ENCODE measurements at regions not wholly inside any gene's neighbourhood (a gene's known extent, or its start where the extent isn't known, plus 50 kb on each side); places are given as distances from the start of the nearest gene placed in this dataset.
"Not testable (repeated sequence)": the region's sequence is repeated elsewhere in the genome, so short reads cannot be mapped to it uniquely, and the experiment has no call there.

GRCh38 chr9:95570646-95571045, 53.9 kb upstream of the PTCH1 start:
- H3K27ac Mint-ChIP-seq: no peak overlapping the region
- Histone ChIP-seq H3K4me1 (ENCODE audit: control insufficient read depth in 1 of 2, insufficient read depth in 2 of 2, low read length in 2 of 2) (no peaks in the 10 kb centered on the region), H3K27me3 (ENCODE audit: control insufficient read depth in 2 of 2, insufficient read depth in 2 of 2, low read length in 2 of 2) (peaks cover 2 to 23% of the 10 kb centered on the region in 2 donors), H3K79me2 (ENCODE audit: insufficient read depth, low read length) (no peaks in the 10 kb centered on the region), H3K27ac (ENCODE audit: low read depth in 1 of 2, low read length in 2 of 2) (no peak overlapping the region), H3K4me3 (replicated peaks in 1 of 3; ENCODE audit: low read depth in 2 of 3, low read length in 3 of 3) (no peak overlapping the region), H2AFZ (ENCODE audit: insufficient read depth, low read depth, low read length, poor library complexity, severe bottlenecking) (no peak overlapping the region), H3K36me3 (replicated peaks in 1 of 2; ENCODE audit: control insufficient read depth in 1 of 2, insufficient read depth in 2 of 2, low read length in 2 of 2) (no peaks in the 10 kb centered on the region), H3K9ac (ENCODE audit: insufficient read depth, low read length, poor library complexity, severe bottlenecking) (no peak overlapping the region), H3K9me3 (replicated peaks in 1 of 2; ENCODE audit: control insufficient read depth in 1 of 2, insufficient read depth in 1 of 2, low read length in 2 of 2) (peaks cover 5 to 8% of the 10 kb centered on the region in 2 donors), H4K20me1 (ENCODE audit: insufficient read depth, low read length) (no peaks in the 10 kb centered on the region), H3K4me2 (replicated peaks; ENCODE audit: extremely low read depth, low read length, poor library complexity, severe bottlenecking) (no peak overlapping the region)
- 40% methylated on average over 10 of the region's 11 CpGs for WGBS (ENCODE audit: insufficient coverage)
- TF ChIP-seq CTCF (IDR thresholded peaks at IDR 0.05): no peak
- peaks cover 18 to 21% (median 20%) of the 10 kb centered on the region in 3 donors for H3K27me3 Mint-ChIP-seq (ENCODE audit: low read depth in 3 of 3)
- H3K4me1 Mint-ChIP-seq: peaks cover 4% of the 10 kb centered on the region
- peaks cover 0 to 7% (median 5%) of the 10 kb centered on the region in 7 donors for H3K9me3 Mint-ChIP-seq
- intact Hi-C loops (cut with micrococcal nuclease): no loop called here
- H3K36me3 Mint-ChIP-seq: no peaks in the 10 kb centered on the region
- no peak overlapping the region for H3K4me3 Mint-ChIP-seq
- no peak for DNase-seq

- Mint-ChIP-seq H3K9me3 (peaks cover 0 to 7% (median 5%) of the 10 kb centered on the region in 7 donors), H3K4me3 (peak overlapping the region in 1 of 2 donors; percentile 63), H3K36me3 (no peaks in the 10 kb centered on the region), H3K4me1 (peaks cover 4% of the 10 kb centered on the region), H3K27me3 (ENCODE audit: low read depth in 3 of 3) (peaks cover 19 to 22% (median 21%) of the 10 kb centered on the region in 3 donors), H3K27ac (no peak overlapping the region)
- H3K36me3 ChIP-seq (replicated peaks in 1 of 2; ENCODE audit: control insufficient read depth in 1 of 2, insufficient read depth in 2 of 2, low read length in 2 of 2): no peaks in the 10 kb centered on the region
- no peaks in the 10 kb centered on the region for H4K20me1 ChIP-seq (ENCODE audit: insufficient read depth, low read length)
- intact Hi-C loops (cut with micrococcal nuclease): no loop called here
- peaks cover 2 to 23% of the 10 kb centered on the region in 2 donors for H3K27me3 ChIP-seq (ENCODE audit: control insufficient read depth in 2 of 2, insufficient read depth in 2 of 2, low read length in 2 of 2)
- 9% methylated on average over 16 of the region's 22 CpGs for WGBS (ENCODE audit: insufficient coverage)
- peaks cover 5 to 8% of the 10 kb centered on the region in 2 donors for H3K9me3 ChIP-seq (replicated peaks in 1 of 2; ENCODE audit: control insufficient read depth in 1 of 2, insufficient read depth in 1 of 2, low read length in 2 of 2)
- H3K4me1 ChIP-seq (ENCODE audit: control insufficient read depth in 1 of 2, insufficient read depth in 2 of 2, low read length in 2 of 2): no peaks in the 10 kb centered on the region
- H3K79me2 ChIP-seq (ENCODE audit: insufficient read depth, low read length): no peaks in the 10 kb centered on the region
- H2AFZ ChIP-seq (ENCODE audit: insufficient read depth, low read depth, low read length, poor library complexity, severe bottlenecking): no peak overlapping the region
- no peak for DNase-seq
- no peak for TF ChIP-seq CTCF (IDR thresholded peaks at IDR 0.05)
- no peak overlapping the region for H3K27ac ChIP-seq (ENCODE audit: low read depth in 1 of 2, low read length in 2 of 2)
- H3K4me3 ChIP-seq (replicated peaks in 1 of 3; ENCODE audit: low read depth in 2 of 3, low read length in 3 of 3): no peak overlapping the region
- H3K9ac ChIP-seq (ENCODE audit: insufficient read depth, low read length, poor library complexity, severe bottlenecking): no peak overlapping the region
- H3K4me2 ChIP-seq (replicated peaks; ENCODE audit: extremely low read depth, low read length, poor library complexity, severe bottlenecking): no peak overlapping the region
These were observed 53.4 kb upstream of the PTCH1 start for GRCh38 chr9:95570150-95570549.

- H3K36me3 Mint-ChIP-seq; H4K20me1 ChIP-seq (ENCODE audit: insufficient read depth, low read length); DNase-seq; H3K9me3 Mint-ChIP-seq; H3K36me3 ChIP-seq (replicated peaks in 1 of 2; ENCODE audit: control insufficient read depth in 1 of 2, insufficient read depth in 2 of 2, low read length in 2 of 2); intact Hi-C loops (cut with micrococcal nuclease); H3K4me1 Mint-ChIP-seq; H3K4me3 Mint-ChIP-seq; H3K4me2 ChIP-seq (replicated peaks; ENCODE audit: extremely low read depth, low read length, poor library complexity, severe bottlenecking); H3K4me3 ChIP-seq (replicated peaks in 1 of 3; ENCODE audit: low read depth in 2 of 3, low read length in 3 of 3); H3K27ac Mint-ChIP-seq; H3K9me3 ChIP-seq (replicated peaks in 1 of 2; ENCODE audit: control insufficient read depth in 1 of 2, insufficient read depth in 1 of 2, low read length in 2 of 2); H3K79me2 ChIP-seq (ENCODE audit: insufficient read depth, low read length); H3K27ac ChIP-seq (ENCODE audit: low read depth in 1 of 2, low read length in 2 of 2); H3K4me1 ChIP-seq (ENCODE audit: control insufficient read depth in 1 of 2, insufficient read depth in 2 of 2, low read length in 2 of 2); H2AFZ ChIP-seq (ENCODE audit: insufficient read depth, low read depth, low read length, poor library complexity, severe bottlenecking); H3K9ac ChIP-seq (ENCODE audit: insufficient read depth, low read length, poor library complexity, severe bottlenecking): not testable (repeated sequence)
- peaks cover 2 to 23% of the 10 kb centered on the region in 2 donors for H3K27me3 ChIP-seq (ENCODE audit: control insufficient read depth in 2 of 2, insufficient read depth in 2 of 2, low read length in 2 of 2)
- 98% methylated on average over 8 of the region's 10 CpGs for WGBS (ENCODE audit: insufficient coverage)
- peaks cover 22 to 27% (median 26%) of the 10 kb centered on the region in 3 donors for H3K27me3 Mint-ChIP-seq (ENCODE audit: low read depth in 3 of 3)
These were observed 52.0 kb upstream of the PTCH1 start for GRCh38 chr9:95568735-95569134.
